ENCODE measurements at regions not wholly inside any gene's neighbourhood (a gene's known extent, or its start where the extent isn't known, plus 50 kb on each side); places are given as distances from the start of the nearest gene placed in this dataset.
"Not testable (repeated sequence)": the region's sequence is repeated elsewhere in the genome, so short reads cannot be mapped to it uniquely, and the experiment has no call there.

DNA sequence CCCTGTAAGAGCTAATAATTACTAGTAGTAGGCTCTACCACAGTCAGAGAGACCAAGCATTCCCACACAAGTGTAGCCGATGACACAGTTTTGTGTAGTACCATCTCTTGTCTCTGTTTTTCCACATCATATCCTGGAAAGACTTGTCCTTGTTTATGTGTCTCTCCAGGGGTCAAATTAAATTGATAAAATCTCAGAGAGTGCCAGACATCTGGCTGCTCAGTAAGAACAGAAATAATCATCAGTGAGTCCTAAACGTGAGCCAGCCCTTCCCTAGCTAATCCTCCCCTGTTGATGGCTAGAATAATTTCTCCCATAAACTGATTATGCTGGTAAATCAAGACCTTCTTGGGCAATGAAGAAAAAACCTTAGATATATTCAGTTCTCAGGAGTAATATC lies 111.4 kb upstream of the GRAMD1B start:
- Histone ChIP-seq H3K9ac (ENCODE audit: low read length) (no peak overlapping the region), H3F3A (ENCODE audit: insufficient read depth, low read length) (no peaks in the 10 kb centered on the region), H3K4me3 (ENCODE audit: low read length) (no peak overlapping the region), H3K27me3 (replicated peaks; ENCODE audit: insufficient read depth, low read length) (no peaks in the 10 kb centered on the region), H3K4me1 (ENCODE audit: low read length) (no peaks in the 10 kb centered on the region), H3K9me3 (replicated peaks; ENCODE audit: insufficient read depth, low read length) (no peaks in the 10 kb centered on the region), H4K20me1 (ENCODE audit: insufficient read depth, low read length) (no peaks in the 10 kb centered on the region), H3K36me3 (replicated peaks; ENCODE audit: insufficient read depth, low read length) (no peaks in the 10 kb centered on the region), H3K9me2 (replicated peaks; ENCODE audit: insufficient read depth, low read length) (no peaks in the 10 kb centered on the region), H2AFZ (ENCODE audit: low read length) (no peak overlapping the region), H3K27ac (ENCODE audit: low read length) (no peak overlapping the region), H3K79me2 (ENCODE audit: low read length) (no peaks in the 10 kb centered on the region), H3K4me2 (ENCODE audit: low read depth, low read length) (no peak overlapping the region)
- no peak for DNase-seq
- TF ChIP-seq EZH2phosphoT487 (IDR thresholded peaks at IDR 0.05; ENCODE audit: low read length) (no peak), EZH2 (optimal IDR thresholded peaks at IDR 0.05; ENCODE audit: low read depth, low read length) (no peak)
- TF ChIP-seq, protein P1, sequence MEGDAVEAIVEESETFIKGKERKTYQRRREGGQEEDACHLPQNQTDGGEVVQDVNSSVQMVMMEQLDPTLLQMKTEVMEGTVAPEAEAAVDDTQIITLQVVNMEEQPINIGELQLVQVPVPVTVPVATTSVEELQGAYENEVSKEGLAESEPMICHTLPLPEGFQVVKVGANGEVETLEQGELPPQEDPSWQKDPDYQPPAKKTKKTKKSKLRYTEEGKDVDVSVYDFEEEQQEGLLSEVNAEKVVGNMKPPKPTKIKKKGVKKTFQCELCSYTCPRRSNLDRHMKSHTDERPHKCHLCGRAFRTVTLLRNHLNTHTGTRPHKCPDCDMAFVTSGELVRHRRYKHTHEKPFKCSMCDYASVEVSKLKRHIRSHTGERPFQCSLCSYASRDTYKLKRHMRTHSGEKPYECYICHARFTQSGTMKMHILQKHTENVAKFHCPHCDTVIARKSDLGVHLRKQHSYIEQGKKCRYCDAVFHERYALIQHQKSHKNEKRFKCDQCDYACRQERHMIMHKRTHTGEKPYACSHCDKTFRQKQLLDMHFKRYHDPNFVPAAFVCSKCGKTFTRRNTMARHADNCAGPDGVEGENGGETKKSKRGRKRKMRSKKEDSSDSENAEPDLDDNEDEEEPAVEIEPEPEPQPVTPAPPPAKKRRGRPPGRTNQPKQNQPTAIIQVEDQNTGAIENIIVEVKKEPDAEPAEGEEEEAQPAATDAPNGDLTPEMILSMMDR (IDR thresholded peaks at IDR 0.05; ENCODE audit: low read length), result no peak

DNA sequence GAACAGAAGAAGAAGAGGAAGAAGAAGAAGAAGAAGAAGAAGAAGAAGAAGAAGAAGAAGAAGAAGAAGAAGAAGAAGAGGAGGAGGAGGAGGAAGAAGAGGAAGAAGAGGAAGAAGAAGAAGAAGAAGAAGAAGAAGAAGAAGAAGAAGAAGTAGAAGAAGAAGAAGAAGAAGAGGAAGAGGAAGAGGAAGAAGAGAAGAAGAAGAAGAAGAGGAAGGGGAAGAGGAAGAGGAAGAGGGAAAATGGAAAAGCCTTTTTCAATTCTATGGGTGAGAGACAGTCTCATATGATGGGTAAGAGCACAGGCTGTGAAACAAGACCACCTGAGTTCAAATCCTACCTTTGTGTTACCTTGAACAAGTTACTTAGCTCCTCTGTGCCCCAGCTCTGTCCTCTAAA lies 111.9 kb upstream of the GRAMD1B start:
- not testable (repeated sequence) for H3K27ac ChIP-seq (ENCODE audit: low read length)

DNA sequence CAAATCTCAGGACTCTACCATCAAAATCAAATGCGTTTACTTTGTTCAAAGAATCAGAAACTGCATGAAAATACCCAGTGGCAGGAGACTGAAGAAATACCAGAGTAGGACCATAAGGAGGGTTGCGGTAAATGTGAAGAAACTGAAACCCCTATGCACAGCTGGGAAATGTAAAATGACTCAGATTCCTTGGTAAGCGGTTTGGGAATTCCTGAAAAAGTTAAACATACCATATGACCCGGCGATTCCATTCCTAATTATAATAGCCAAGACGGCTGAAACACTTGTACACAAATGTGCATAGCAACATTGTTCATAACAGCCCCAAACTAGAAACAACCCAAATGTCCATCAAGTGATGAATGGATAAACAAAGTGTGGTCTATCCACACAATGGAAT lies 114.1 kb upstream of the GRAMD1B start:
- no peak overlapping the region for H3K4me3 ChIP-seq (ENCODE audit: low read length)
- no peak overlapping the region for H3K4me2 ChIP-seq (ENCODE audit: low read depth, low read length)
- TF ChIP-seq EZH2phosphoT487 (IDR thresholded peaks at IDR 0.05; ENCODE audit: low read length) (no peak), EZH2 (optimal IDR thresholded peaks at IDR 0.05; ENCODE audit: low read depth, low read length) (no peak)
- TF ChIP-seq, protein P1 (IDR thresholded peaks at IDR 0.05; ENCODE audit: low read length), result no peak
- H3K9me2 ChIP-seq (replicated peaks; ENCODE audit: insufficient read depth, low read length), result no peaks in the 10 kb centered on the region
- no peaks in the 10 kb centered on the region for H3K9me3 ChIP-seq (replicated peaks; ENCODE audit: insufficient read depth, low read length)
- no peaks in the 10 kb centered on the region for H4K20me1 ChIP-seq (ENCODE audit: insufficient read depth, low read length)
- no peaks in the 10 kb centered on the region for H3K36me3 ChIP-seq (replicated peaks; ENCODE audit: insufficient read depth, low read length)
- H3K79me2 ChIP-seq (ENCODE audit: low read length), result no peaks in the 10 kb centered on the region
- H3K27ac ChIP-seq (ENCODE audit: low read length), result no peak overlapping the region
- H2AFZ ChIP-seq (ENCODE audit: low read length), result no peak overlapping the region
- no peak for DNase-seq
- H3K4me1 ChIP-seq (ENCODE audit: low read length), result no peaks in the 10 kb centered on the region
- H3K9ac ChIP-seq (ENCODE audit: low read length), result no peak overlapping the region
- no peaks in the 10 kb centered on the region for H3K27me3 ChIP-seq (replicated peaks; ENCODE audit: insufficient read depth, low read length)
- H3F3A ChIP-seq (ENCODE audit: insufficient read depth, low read length), result no peaks in the 10 kb centered on the region

More for the DNA sequence above, 111.9 kb upstream of the GRAMD1B start:
- H3K4me1 ChIP-seq (ENCODE audit: low read length); H3K79me2 ChIP-seq (ENCODE audit: low read length); DNase-seq; H3K9ac ChIP-seq (ENCODE audit: low read length); H3F3A ChIP-seq (ENCODE audit: insufficient read depth, low read length); H3K4me2 ChIP-seq (ENCODE audit: low read depth, low read length); H3K4me3 ChIP-seq (ENCODE audit: low read length); H2AFZ ChIP-seq (ENCODE audit: low read length); H3K9me2 ChIP-seq (replicated peaks; ENCODE audit: insufficient read depth, low read length); H4K20me1 ChIP-seq (ENCODE audit: insufficient read depth, low read length); H3K36me3 ChIP-seq (replicated peaks; ENCODE audit: insufficient read depth, low read length); H3K9me3 ChIP-seq (replicated peaks; ENCODE audit: insufficient read depth, low read length); H3K27me3 ChIP-seq (replicated peaks; ENCODE audit: insufficient read depth, low read length): not testable (repeated sequence)

DNA sequence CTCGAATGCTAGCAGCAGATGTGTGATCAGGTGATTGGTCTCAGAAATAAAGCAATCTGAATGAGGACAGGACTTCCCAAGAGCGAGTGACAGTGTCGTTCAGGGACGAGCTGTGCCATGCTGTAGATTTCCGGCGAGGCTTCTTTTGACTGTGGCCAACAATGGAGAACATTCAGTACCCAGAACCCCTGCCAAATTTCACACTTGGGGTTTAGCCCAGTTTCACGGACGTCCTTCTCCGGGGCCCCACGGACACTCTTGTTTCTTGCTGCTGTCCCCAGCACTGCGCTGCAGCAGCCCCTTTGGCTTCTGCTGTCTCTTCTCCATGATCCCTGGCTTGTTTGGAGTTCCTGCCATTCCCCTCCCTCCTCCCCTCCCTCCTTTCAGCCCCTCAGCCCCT lies 115.1 kb upstream of the GRAMD1B start:
- TF ChIP-seq EZH2 (optimal IDR thresholded peaks at IDR 0.05; ENCODE audit: low read depth, low read length) (no peak), EZH2phosphoT487 (IDR thresholded peaks at IDR 0.05; ENCODE audit: low read length) (no peak)
- TF ChIP-seq, protein P1 (IDR thresholded peaks at IDR 0.05; ENCODE audit: low read length), result no peak
- Histone ChIP-seq H3K36me3 (replicated peaks; ENCODE audit: insufficient read depth, low read length) (no peaks in the 10 kb centered on the region), H4K20me1 (ENCODE audit: insufficient read depth, low read length) (no peaks in the 10 kb centered on the region), H3K4me1 (ENCODE audit: low read length) (no peaks in the 10 kb centered on the region), H3F3A (ENCODE audit: insufficient read depth, low read length) (no peaks in the 10 kb centered on the region), H3K4me2 (ENCODE audit: low read depth, low read length) (no peak overlapping the region), H2AFZ (ENCODE audit: low read length) (no peak overlapping the region), H3K79me2 (ENCODE audit: low read length) (no peaks in the 10 kb centered on the region), H3K9me2 (replicated peaks; ENCODE audit: insufficient read depth, low read length) (no peaks in the 10 kb centered on the region), H3K9ac (ENCODE audit: low read length) (no peak overlapping the region), H3K27ac (ENCODE audit: low read length) (no peak overlapping the region), H3K9me3 (replicated peaks; ENCODE audit: insufficient read depth, low read length) (no peaks in the 10 kb centered on the region), H3K4me3 (ENCODE audit: low read length) (no peak overlapping the region), H3K27me3 (replicated peaks; ENCODE audit: insufficient read depth, low read length) (no peaks in the 10 kb centered on the region)
- no peak for DNase-seq

All from MM.1S (cell line).